Muscle of leg (tissue), 3 donors: ENCODE measurements at regions not wholly inside any gene's neighbourhood (a gene's known extent, or its start where the extent isn't known, plus 50 kb on each side); places are given as distances from the start of the nearest gene placed in this dataset.
A peak's percentile ranks its signal among the peaks of the same experiment; 100 is the strongest.

ENCODE experiments used
- DNase-seq: peaks from one replicate; pipeline ENCODE4 v3.0.0; 2013
- H3K27ac ChIP-seq: one replicate; pipeline ENCODE4 v1.5.1; 2013; ENCODE audit warnings: mild to moderate bottlenecking, low read length, control low read depth
- H3K27me3 ChIP-seq: one replicate; pipeline ENCODE4 v1.6.1; 2013; ENCODE audit warnings: low read length; ENCODE audit not compliant: control insufficient read depth, insufficient read depth
- H3K36me3 ChIP-seq: one replicate; pipeline ENCODE4 v1.6.1; 2013; ENCODE audit warnings: low read length; ENCODE audit not compliant: control insufficient read depth, insufficient read depth
- H3K4me1 ChIP-seq: one replicate; pipeline ENCODE4 v1.6.1; 2013; ENCODE audit warnings: low read length; ENCODE audit not compliant: control insufficient read depth, insufficient read depth
- H3K4me3 ChIP-seq: one replicate; pipeline ENCODE4 v1.5.1; 2013; ENCODE audit warnings: low read length, control low read depth
- H3K9me3 ChIP-seq: replicated peaks from 2 replicates; pipeline ENCODE4 v1.6.1; 2013; ENCODE audit warnings: low read depth, low read length; ENCODE audit not compliant: control insufficient read depth
- WGBS: methylation state at CpG from one replicate; pipeline ENCODE4 v1.1.5; 2013; ENCODE audit warnings: missing lambda C conversion rate; ENCODE audit not compliant: insufficient coverage; 5-methylcytosine and 5-hydroxymethylcytosine counted together

DNA sequence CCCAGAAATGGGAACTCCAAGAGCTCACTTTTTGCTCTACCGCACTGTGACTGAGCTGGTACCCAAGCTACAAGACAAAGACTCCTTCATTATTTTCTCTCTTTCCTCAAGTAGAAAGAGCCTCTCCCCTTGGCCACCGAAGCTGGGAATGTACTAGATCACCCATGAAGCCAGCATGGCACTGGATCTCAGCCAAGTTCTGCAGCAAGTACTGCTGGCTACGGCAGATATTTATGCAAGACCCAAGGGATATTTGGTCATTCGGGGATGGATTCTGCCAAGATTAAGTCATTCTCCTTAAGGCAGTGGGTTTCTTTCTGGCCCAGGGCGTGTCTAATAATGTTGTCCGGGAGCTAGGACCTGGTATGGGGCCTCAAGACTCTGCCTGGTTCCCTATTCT is 633.5 kb downstream of the SLITRK1 start:
- DNase-seq: no peak
- H3K4me3 ChIP-seq: no peak overlapping the region
- H3K9me3 ChIP-seq: peaks cover 11% of the 10 kb centered on the region
- no peaks in the 10 kb centered on the region for H3K27me3 ChIP-seq
- H3K27ac ChIP-seq: no peak overlapping the region
- 81% methylated on average over 6 of the region's 6 CpGs for WGBS
- H3K36me3 ChIP-seq: no peaks in the 10 kb centered on the region
- no peaks in the 10 kb centered on the region for H3K4me1 ChIP-seq

DNA sequence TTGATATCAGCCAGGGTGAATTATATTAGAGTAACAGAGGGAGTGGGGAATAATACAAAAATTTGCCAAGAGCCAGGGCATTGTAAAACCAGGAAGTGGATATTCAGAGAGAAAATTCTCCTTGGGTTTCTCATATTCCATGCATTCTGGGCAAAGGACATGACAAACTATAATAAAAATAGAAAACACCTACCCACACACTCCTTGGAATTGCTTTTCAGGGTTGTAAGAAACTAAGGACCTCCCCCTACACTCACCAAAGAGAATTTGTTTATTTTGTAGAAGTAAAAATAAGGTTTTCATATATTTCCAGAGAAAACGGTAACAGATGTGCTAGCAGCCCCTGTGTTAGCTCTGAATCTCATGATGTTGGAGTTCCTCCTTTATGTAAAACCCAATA is 649.6 kb downstream of the SLITRK1 start:
- peaks cover 3% of the 10 kb centered on the region for H3K9me3 ChIP-seq
- H3K27me3 ChIP-seq: no peaks in the 10 kb centered on the region
- peak; percentile 43 for DNase-seq
- H3K36me3 ChIP-seq: no peaks in the 10 kb centered on the region
- no peaks in the 10 kb centered on the region for H3K4me1 ChIP-seq
- H3K4me3 ChIP-seq: no peak overlapping the region
- no CpG with 5 or more reads among the region's 1 CpG for WGBS
- H3K27ac ChIP-seq: no peak overlapping the region

DNA sequence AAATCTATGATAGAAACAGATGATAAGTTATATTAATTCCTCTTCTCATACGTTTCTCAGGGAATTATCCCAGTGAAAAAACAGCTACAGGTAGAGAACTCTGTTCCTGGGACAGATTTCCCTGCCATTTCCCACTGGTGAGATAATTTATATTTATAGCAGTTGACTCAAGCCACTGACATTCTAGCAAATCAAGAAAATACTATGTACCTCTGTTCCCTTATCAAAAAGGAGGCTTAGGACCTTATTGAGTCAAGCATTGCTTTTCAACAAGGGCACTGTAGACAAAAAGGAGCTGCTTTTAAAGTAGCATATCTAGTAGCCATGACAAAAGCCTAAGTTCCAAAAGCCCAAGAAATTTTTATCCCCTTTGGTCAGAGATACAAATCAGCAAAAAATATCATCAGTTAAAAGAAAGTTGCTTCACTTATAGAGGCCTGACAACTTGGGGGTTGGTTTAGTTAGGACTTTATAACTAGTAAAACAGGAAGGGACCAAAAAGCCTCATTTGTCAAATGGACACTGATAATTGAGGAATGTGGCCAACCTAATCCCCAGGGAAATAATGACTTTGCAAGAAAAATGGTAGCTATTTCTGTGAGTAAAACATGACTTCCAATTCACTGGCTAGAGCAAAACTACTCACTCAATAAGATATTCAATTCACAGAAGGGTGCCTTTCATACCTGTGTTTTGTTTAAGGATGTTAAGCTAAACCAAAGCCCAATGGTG is 652.5 kb downstream of the SLITRK1 start:
- Histone ChIP-seq H3K27me3 (no peaks in the 10 kb centered on the region), H3K4me3 (no peak overlapping the region), H3K4me1 (no peaks in the 10 kb centered on the region), H3K27ac (no peak overlapping the region), H3K36me3 (no peaks in the 10 kb centered on the region), H3K9me3 (no peaks in the 10 kb centered on the region)
- no CpG with 5 or more reads among the region's 1 CpG for WGBS
- DNase-seq: no peak

DNA sequence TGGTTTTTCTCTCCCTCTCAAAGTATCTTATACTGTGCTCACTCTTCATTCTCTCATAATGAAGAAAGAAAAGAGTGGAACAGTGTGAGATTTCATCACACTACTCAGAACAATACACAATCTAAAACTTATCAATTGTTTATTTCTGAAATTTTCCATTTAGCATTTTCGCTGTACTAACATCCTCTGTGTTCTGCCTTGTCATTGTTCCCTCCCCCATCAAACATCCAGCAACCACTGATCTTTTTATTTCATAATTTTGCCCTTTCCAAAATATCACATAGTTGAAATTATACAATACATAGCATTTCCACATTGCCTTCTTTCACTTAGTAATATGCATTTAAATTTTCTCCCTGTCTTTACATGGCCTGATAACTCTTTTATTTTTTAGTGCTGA is 658.7 kb downstream of the SLITRK1 start:
- no peaks in the 10 kb centered on the region for H3K9me3 ChIP-seq
- no peaks in the 10 kb centered on the region for H3K27me3 ChIP-seq
- no peak overlapping the region for H3K27ac ChIP-seq
- no peaks in the 10 kb centered on the region for H3K4me1 ChIP-seq
- DNase-seq: no peak
- WGBS: no CpG with 5 or more reads among the region's 1 CpG
- H3K4me3 ChIP-seq: no peak overlapping the region
- no peaks in the 10 kb centered on the region for H3K36me3 ChIP-seq

DNA sequence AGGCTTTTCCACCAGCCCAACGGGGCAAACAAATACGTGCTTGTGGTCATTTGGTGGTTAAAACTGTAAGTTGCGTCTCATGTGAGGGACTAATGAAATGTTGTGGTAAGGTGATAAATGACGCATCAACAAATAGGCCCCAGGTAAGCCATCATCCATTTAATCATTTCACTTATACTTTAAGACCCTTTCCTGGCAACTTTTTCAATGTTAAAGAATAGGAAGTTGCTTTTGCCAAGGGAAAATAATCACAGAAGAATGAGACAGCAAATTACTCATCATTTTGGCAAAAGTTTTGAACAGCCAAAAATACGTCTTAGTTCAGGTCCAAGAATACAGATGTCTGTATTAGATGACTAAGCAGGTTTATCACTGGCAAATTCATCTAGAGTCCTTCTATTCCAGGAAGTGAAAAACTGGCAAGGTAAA is 660.4 kb downstream of the SLITRK1 start:
- H3K36me3 ChIP-seq: no peaks in the 10 kb centered on the region
- WGBS: 100% methylated on average over 2 of the region's 5 CpGs

DNA sequence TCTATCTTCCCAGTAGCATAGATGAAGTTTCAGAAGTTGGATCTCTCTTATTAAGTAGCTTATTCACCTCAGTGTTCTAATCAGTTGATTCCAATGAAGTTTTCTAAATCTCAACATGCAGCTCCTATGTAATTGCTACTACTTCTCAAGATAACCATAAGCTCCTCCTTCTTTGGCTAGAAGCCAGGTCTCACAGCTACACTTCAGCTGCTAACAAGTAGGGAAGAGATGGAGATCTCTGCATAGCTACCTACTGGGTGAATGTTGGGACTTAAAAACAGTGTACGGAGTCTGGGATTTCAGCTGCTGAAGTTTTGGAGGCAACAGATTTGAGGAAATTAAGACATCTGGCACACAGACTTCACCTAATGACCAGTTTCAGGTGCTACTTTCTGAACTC is 661.0 kb downstream of the SLITRK1 start:
- Histone ChIP-seq H3K27ac (no peak overlapping the region), H3K9me3 (no peaks in the 10 kb centered on the region), H3K4me1 (no peaks in the 10 kb centered on the region), H3K27me3 (no peaks in the 10 kb centered on the region), H3K36me3 (no peaks in the 10 kb centered on the region), H3K4me3 (no peak overlapping the region)
- no peak for DNase-seq
- WGBS: no CpG with 5 or more reads among the region's 1 CpG

More for the DNA sequence above, 660.4 kb downstream of the SLITRK1 start:
- peak; percentile 14 for DNase-seq
- H3K27me3 ChIP-seq: no peaks in the 10 kb centered on the region
- H3K27ac ChIP-seq: no peak overlapping the region
- no peak overlapping the region for H3K4me3 ChIP-seq
- no peaks in the 10 kb centered on the region for H3K4me1 ChIP-seq
- no peaks in the 10 kb centered on the region for H3K9me3 ChIP-seq

DNA sequence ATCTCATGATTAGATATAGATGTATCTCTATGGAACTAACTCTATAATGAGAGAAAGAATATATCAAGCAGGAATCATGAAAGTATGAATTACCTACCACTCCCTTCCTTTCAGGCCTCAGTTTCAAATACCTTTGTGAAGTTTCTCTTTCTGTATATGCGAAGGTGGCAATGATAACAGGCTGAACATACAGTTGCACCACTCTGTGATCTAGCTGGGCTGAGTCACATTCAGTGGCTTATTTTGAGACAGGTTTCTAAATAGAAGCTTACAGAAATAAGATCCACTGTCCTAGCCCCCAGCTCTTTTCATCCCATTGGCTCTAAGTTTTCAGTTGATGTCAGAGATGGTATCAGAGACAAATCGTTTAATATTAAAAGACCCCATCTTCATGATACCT is 662.0 kb downstream of the SLITRK1 start:
- H3K27ac ChIP-seq: no peak overlapping the region
- H3K4me3 ChIP-seq: no peak overlapping the region
- no peaks in the 10 kb centered on the region for H3K27me3 ChIP-seq
- no peak for DNase-seq
- H3K9me3 ChIP-seq: no peaks in the 10 kb centered on the region
- WGBS: 100% methylated on average over 1 of the region's 2 CpGs
- no peaks in the 10 kb centered on the region for H3K4me1 ChIP-seq
- H3K36me3 ChIP-seq: no peaks in the 10 kb centered on the region

DNA sequence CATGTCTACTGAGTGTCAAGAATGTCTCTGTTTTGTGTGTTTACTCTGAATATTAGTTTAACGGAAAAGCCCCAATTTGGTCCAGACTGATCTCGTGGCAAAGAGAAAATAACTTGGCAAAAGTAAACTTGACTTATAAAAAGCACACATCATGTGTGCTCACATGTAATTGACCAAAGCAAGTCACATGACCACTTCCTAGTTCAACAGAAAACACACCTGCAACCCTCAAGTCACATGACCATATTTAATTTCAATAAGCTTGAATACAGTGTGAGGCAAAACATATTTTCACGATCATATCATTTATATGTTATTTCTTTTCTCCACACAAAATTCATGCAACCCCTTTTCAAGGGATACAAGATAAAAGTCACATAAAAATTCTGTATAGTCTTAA is 662.4 kb downstream of the SLITRK1 start:
- DNase-seq: no peak
- WGBS: no CpG with 5 or more reads among the region's 3 CpGs
- no peaks in the 10 kb centered on the region for H3K4me1 ChIP-seq
- no peaks in the 10 kb centered on the region for H3K9me3 ChIP-seq
- no peak overlapping the region for H3K4me3 ChIP-seq
- no peak overlapping the region for H3K27ac ChIP-seq
- no peaks in the 10 kb centered on the region for H3K36me3 ChIP-seq
- no peaks in the 10 kb centered on the region for H3K27me3 ChIP-seq

DNA sequence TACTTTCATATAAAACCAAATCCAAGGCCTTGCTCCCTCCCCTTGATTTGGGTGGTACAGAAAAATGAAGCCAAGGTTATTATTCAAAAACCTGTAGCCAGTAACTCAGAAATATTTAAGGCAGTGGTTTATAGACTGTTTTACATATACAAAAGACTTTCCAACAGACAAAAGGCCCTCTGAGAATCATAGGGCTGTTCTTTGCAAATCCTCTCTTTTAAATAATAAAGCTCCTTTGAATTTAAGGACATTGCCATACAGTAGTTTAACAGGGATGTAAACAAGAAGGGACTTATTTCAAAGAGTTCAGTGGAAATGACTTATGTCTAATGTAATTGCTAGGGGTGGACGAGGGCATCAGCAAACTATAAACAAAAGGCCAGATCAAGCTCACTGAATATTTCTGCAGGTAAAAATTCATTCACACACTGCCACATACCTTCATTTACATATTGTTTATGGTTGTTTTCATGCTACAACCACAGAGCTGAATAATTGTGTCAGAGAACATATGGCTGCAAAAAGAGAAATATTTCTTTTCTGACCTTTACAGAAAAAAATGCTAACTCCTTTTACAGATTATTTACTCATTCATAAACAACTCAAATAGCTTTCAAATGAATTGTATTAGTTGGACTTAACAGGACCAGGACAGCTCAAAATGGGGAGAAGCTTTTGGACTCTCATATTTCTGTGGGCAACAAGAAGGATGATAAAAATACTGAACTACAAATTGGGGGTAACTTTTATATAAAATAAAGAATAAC is 665.6 kb downstream of the SLITRK1 start:
- no peaks in the 10 kb centered on the region for H3K4me1 ChIP-seq
- H3K27me3 ChIP-seq: no peaks in the 10 kb centered on the region
- no peak for DNase-seq

DNA sequence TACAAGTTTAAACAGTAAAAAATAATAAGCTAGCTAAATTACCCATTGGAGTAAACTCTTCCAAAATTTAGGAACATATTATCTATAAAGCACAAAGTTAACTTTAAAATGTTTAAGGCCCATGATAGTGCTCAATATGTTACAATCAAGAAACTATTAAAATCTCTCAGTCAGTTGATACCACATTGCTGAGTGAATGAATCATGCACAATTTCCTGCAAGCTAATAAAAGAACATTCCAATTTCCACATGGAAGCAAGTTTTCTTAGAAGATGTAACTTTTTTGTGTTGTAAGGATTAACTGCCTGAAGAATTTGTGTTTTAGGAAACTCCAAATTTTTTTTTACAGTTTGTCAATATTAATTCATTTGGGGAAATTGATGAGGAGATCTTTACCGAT is 666.6 kb downstream of the SLITRK1 start:
- no peaks in the 10 kb centered on the region for H3K36me3 ChIP-seq
- WGBS: no CpG with 5 or more reads among the region's 1 CpG

More for the DNA sequence above, 665.6 kb downstream of the SLITRK1 start:
- Histone ChIP-seq H3K36me3 (no peaks in the 10 kb centered on the region), H3K9me3 (peaks cover 2% of the 10 kb centered on the region), H3K4me3 (no peak overlapping the region), H3K27ac (no peak overlapping the region)
- WGBS: no CpG with 5 or more reads among the region's 1 CpG

More for the DNA sequence above, 666.6 kb downstream of the SLITRK1 start:
- H3K4me1 ChIP-seq: no peaks in the 10 kb centered on the region
- peak; percentile 46 for DNase-seq
- H3K27ac ChIP-seq: no peak overlapping the region
- H3K27me3 ChIP-seq: no peaks in the 10 kb centered on the region
- peaks cover 2% of the 10 kb centered on the region for H3K9me3 ChIP-seq
- no peak overlapping the region for H3K4me3 ChIP-seq
